ENCODE measurements at regions not wholly inside any gene's neighbourhood (a gene's known extent, or its start where the extent isn't known, plus 50 kb on each side); places are given as distances from the start of the nearest gene placed in this dataset.

DNA sequence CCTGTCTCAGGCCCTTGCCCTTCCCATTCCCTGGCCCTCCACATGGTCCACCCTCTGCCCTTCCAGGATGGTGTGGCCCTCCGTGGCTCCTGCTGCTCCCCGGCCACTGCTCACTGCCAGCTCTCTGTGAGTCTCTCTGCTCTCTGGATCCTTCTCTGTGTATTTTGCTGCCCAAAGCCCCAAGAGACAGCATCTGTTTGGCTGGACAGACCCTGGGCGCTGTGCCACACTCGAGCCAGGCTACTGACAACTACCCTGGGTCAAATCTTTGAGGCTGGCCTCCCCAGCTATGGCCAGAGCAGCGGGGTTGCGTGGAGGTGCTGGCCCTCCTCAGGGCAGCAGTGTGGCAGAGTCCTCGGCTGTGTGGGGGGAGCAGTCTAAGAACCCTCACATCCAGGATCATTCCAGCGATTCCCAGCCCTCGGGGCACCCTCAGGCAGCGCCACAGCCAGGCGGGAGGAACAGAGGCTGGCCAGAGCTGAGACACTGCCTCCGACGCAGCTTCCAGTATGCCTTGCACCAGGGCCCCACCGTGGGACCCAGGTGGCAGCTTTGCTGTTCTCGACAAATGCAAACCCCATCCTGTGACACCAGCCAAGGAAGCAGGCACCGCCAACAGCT is 139.4 kb upstream of the GLI2 start:
- no peak for FAIRE-seq

- peak; percentile 54 for FAIRE-seq
Measured at GRCh38 chr2:120596990-120597594, 138.6 kb upstream of the GLI2 start.

GRCh38 chr2:120597595-120598193 is 138.0 kb upstream of the GLI2 start:
- FAIRE-seq, result no peak

GRCh38 chr2:120598416-120598815 is 137.3 kb upstream of the GLI2 start:
- FAIRE-seq, result no peak

GRCh38 chr2:120599072-120599471 is 136.6 kb upstream of the GLI2 start:
- no peak for FAIRE-seq

DNA sequence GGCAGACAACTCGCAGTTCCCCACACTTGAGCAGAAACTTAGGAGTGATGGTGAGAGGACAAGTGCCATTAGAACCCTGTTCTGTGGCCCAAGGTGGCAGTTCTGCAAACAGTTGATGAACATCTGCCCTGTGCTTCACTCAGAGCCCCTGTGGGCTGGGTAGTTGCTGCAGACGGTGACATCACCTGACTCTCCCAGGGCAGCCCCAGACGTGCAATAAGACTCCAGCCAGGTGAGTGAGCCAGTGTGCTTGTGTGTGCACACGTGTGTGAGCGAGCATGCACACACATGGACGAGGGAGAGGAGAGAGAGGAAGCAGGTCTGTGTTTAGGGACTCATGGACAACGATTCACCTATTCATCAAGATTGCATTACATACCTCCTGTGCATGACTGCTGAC is 136.0 kb upstream of the GLI2 start:
- no peak for FAIRE-seq

DNA sequence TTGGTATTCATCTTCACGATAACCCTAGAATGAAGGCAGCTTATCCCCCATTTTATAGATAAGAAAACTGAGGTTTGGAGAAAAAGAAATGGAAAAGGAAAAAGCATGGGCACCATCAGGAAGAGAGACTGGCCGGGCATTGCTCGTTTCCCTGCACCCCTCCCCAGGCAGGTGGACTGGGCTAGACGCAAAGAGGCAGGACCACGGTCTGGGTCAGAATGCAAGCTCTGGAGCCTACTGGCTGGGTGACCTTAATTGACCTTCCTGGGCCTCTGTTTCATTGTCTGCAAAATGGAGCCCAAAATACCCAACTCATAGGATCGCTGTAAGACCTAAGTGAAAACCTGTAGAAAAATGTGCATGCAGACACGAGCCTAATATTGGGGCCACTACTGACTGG is 135.3 kb upstream of the GLI2 start:
- FAIRE-seq, result no peak

- no peak for FAIRE-seq
Measured at GRCh38 chr2:120600786-120601185, 134.9 kb upstream of the GLI2 start.

- no peak for FAIRE-seq
Measured at GRCh38 chr2:120601566-120601965, 134.1 kb upstream of the GLI2 start.

GRCh38 chr2:120602251-120602650 is 133.4 kb upstream of the GLI2 start:
- FAIRE-seq, result no peak

DNA sequence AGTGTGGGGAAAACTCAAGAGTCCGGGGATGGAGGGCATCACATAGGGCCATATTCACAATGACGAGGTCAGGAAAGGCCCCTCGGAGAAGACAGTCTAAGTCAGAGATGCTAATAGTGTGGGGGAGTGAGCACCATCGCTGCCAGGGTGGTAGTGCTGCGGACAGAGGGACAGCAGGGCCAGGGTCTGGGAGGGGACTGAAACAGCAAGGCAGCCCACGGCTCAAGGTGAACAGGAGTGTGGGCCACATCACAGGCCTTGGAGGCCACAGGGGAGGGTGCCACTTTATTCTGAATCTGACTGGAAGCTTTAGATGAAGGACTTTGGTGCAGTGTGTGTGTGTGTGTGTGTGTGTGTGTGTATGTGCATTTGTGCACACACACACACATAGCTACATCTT is 130.9 kb upstream of the GLI2 start:
- no peak for FAIRE-seq

DNA sequence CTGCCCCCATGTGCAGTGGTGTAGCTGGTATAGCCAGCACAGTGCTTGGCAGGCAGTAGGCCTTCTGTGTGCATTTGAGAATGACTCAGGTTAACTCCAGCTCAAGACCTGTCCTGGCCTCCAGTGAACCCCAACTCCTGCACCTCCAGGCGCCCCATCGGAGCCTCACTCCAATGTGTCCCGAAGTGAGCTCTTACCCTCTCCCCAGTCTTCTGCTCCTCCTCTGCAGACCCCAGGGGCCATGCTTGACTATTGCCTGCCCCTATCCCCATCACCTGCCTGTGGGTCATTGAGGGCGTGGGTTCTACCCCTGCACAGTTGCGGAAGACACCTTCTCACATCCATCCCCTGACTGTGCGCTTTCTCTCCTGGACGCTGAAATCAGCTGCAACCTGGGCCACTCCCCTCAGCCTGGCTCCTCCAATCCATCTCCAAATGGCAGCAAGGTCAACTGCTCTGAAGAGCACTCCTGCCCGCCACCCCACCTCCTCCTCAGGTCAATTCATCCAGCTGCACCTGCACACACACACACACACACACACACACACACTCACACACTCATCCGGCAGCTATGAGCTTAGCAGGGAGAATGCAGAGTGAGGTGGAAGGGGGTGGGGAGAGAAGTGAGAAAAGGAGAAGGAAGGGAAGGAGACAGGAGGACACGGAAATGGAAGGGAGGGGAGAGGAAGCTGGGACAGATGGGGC is 130.3 kb upstream of the GLI2 start:
- FAIRE-seq, result no peak

GRCh38 chr2:120606280-120606679 is 129.4 kb upstream of the GLI2 start:
- no peak for FAIRE-seq

DNA sequence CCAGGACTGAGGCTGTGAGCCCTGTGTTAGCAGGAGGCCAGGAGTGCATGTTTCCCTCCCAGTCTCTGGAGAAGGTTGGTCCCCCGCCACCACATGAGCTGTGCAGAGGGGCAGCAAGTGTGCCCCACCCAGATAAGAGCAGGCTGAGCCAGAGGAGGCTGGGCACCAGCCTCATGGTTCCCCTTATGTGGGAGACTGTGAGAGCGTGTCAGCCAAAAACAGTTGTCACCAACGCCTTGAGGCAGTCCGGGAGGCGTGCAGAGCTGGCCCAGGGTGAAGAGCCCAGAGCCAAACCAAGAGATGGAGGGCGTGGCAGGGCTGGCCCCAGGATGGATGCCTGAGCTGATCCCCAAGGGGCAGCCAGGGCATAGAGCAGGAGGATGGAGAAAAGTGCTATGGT is 128.7 kb upstream of the GLI2 start:
- FAIRE-seq, result no peak

DNA sequence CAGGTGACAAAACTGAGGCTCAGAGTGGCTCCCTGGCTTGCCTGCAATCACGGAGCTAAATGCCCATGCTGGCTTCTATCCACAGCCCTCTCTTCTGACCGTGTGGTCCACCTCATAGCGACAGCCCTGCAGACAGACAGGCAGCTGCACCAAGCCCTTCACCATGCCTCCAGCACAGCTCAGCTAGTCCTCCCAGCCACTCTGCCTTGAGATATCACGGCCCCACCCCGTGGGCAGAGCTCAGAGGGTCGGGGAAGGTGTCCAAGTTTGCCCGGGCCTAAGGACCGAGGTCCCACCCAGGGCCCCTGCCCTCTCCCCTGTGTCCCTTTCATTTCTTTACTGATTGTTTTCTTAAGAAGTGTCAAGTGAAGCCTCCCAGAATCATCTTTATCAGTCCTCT is 128.2 kb upstream of the GLI2 start:
- FAIRE-seq, result no peak

DNA sequence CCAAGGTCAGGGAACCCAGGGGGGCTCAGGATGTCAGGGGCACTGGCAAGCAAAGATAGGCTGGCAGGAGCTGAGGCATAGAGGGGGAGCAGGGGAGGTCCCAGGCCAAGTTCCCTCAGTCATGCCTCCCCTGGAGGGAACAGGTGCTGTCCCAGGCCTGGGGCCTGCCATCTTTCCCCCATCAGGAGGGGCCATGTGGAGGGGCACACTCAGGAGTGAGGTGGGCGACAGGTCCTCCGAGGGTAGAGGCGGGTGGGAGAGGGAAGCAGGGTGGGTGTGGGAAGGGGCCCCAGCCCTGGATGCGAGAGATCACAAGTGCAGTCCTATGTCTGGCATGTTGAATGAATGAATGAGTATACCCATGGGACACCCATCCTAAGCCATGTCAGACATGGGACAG is 127.7 kb upstream of the GLI2 start:
- FAIRE-seq, result no peak

DNA sequence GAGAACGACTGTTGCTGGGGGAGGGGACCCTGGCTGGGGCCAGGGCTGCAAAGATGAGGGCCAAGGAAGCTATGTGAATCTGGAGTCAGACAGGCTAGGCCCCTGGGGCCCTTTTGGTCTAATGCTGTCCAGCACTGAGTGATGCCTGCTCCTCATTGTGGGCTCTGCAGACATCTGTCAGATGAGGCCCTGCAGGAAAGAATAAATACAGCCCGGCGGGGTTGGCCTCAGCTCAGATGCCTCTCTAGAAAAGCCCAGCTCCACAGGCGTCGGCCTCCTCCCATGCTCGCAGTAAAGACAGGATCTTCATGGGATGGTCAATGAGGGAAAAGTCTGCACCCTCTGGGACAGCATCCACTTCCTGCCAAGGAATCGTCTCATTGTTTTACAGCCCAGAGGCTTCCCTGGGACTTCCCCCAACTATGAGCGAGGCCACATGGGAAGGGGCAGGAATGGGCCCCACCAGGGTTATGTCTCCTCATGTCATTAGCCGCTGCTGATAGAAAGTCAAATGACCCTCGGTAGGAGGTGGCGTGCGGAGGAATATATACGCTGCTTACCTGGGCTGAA is 125.8 kb upstream of the GLI2 start:
- no peak for FAIRE-seq

GRCh38 chr2:120611016-120611415 is 124.7 kb upstream of the GLI2 start:
- FAIRE-seq, result no peak

DNA sequence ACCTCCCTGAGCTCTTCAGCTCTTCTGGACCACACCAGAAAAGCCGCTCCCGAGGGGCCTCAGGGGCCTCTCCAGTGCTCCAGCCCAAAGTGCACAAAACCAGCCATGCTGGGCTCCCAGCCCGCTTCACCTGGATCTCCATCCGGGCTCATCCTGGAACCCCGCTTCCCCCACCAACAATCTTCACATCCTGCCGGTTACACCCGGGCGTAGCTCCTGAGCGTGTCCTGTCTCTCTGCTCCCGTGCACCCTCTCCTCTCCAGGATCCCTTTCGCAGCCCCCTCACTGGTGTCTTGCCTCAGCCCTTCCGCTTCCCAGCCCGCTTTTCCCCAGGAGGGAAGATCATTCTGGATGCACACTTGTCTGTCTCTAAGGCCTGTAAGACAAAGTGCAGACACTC is 123.7 kb upstream of the GLI2 start:
- no peak for FAIRE-seq

- no peak for FAIRE-seq
Measured at GRCh38 chr2:120612471-120612870, 123.2 kb upstream of the GLI2 start.

- FAIRE-seq, result no peak
Measured at GRCh38 chr2:120612931-120613330, 122.7 kb upstream of the GLI2 start.

DNA sequence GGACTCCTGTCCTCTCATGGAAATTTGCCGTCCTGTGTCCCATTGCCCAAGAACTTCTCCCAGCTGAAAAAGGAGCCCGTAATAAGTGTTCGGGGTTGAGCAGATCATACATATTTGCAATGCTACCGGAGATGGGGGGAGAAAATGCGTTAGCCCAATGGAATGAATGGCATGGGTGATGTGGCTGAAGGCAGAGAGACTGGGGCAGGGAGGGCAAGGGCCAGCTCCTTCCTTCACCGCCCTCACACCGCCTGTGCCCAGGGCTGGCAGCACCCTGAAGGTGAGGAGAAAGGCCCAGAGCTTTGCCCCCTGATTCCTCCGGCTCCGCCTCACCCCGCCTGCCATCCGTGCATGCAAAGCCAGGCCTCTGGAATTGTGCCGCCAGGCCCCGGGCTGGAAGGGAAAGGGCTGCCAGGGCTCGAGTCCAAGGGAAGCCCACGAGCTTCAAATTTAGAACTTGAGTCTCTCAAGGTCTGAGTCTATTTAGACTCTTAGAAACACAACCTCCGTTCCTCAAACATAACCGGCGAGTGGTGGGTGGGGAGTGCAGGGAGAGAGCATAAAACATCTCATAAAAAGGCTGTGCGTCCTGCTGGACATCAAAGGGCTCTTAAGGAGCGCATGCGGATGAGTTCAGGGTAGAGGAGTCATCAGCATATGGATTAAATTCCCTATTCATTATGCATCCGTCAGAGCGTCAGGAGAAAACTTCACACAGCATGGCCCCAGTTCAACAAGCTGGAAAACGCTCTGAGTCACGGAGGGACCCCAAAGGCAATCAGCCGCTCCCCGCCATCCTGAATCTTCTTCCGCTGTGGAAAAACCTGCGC is 121.7 kb upstream of the GLI2 start:
- no peak for FAIRE-seq

- FAIRE-seq, result no peak
Measured at GRCh38 chr2:120614901-120615300, 120.8 kb upstream of the GLI2 start.

All from endometrium (tissue), 2 donors.